GM19043 (cell line): ENCODE measurements at regions not wholly inside any gene's neighbourhood (a gene's known extent, or its start where the extent isn't known, plus 50 kb on each side); places are given as distances from the start of the nearest gene placed in this dataset.
"Not testable (repeated sequence)": the region's sequence is repeated elsewhere in the genome, so short reads cannot be mapped to it uniquely, and the experiment has no call there.

ENCODE experiments used
- ATAC-seq: cut with Tn5 transposase; IDR thresholded peaks from one replicate; pipeline ENCODE4 v1.9.1; 2021; ENCODE audit warnings: low read depth; ENCODE audit not compliant: unreplicated experiment

DNA sequence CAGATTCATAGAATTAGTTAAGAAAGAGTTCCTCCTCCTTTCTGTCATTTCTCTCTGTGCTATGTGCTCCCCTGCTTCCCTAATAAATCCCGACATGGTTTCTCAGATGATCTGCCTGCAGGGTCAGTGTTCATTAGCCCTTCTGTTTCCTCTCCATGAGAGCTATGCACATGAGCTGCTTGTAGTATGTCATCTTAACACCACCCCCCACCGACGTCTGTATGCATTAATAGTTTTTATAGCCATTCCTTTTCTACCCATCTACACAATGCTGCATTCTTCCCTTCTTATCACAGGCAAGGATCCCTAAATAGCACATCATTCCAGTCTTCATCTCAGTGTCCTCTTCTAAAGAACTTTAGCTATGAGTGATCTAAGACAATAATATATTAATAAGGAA, 809.1 kb downstream of the ANKRD7 start:
- no peak for ATAC-seq

DNA sequence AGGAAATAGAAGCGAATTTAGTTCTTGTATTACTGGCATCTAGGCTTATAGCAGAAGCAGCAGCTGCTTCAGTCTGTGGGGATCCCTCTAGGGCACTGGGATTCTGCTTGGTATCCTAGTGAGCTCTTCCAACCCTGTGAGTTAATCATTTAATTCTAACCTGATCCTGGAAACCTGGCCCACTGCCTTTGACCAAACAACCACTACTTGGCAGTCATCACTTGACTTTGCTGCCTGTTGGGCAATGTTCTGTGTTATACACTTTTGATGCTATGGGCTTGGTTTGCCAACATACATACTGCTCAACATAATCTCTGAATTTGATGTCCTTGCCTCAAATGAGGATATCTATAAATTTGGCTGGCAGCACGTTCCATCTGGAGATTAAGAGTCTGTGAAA, 813.4 kb downstream of the ANKRD7 start:
- ATAC-seq, result no peak

DNA sequence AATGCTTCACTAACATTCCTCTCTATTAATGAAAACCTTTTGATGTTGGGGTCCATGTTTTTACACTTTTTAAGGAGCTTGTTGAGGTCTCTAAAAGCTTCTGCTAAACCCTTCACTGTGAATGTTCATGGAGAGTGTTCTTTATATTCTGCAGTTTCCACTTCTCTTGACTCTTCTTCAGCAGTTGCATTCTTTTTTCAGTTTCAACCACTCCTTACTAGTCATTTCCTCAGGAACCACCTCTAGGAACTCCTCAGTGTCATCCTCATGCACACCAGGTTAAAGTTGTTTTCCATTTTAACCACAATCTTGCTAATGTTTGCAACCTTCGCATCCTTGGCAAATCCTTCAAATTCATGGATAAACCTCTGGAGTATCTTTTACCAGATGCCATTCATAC, 821.6 kb downstream of the ANKRD7 start:
- no peak for ATAC-seq

DNA sequence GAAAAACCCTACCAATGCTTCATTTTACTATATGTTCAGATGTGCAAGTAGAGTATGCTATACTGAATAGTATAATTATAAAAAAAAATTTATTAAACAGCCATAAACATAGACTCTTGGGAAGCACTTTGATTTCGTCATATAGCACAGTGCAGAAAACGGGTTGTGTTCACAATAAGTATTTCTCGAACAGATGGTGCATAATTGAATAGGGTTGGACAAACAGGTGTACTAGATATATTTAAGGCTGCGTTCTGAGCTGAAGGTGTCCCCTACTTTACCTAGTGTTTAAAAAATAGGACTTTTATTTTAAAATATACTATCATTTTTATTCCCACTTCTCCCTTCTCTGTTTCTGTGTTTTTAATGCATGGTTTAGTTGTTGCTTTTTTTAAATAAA, 841.5 kb downstream of the ANKRD7 start:
- no peak for ATAC-seq

DNA sequence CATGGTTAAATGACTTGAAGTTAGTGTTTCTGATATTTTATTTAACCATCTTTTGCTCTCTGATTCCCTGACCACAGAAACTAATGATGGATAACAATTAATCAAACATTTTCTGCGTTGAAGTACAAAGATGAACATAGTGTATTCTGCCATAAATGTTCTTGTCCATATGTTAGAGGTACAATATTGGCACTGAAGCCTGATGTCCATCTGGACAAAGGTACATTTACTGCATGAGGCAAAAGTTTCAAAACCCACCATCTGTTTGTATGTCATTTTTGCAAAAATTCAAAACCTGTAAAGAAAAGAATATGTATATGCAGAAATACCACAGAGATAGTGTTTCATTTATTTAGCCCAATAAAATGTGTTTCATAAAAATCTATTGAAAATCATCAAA, 861.5 kb downstream of the ANKRD7 start:
- no peak for ATAC-seq

DNA sequence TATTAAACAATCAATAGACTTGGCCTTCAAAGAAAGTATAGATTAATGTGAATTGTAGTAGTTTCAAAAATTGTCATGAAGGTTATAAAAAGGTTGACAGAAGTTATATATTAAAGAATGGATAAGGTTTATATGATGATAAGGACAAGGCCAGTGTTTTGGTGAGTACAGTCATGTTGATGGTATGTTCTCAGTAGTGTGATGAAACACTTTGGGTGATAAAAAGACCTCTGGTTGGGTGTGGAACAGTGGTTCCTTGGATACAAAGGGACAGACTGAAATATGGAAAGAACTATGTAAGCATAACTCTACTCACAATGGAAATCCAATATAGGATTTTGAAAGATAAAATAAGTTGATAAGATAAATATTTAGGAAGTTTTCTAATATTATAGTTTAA, 866.3 kb downstream of the ANKRD7 start:
- no peak for ATAC-seq

DNA sequence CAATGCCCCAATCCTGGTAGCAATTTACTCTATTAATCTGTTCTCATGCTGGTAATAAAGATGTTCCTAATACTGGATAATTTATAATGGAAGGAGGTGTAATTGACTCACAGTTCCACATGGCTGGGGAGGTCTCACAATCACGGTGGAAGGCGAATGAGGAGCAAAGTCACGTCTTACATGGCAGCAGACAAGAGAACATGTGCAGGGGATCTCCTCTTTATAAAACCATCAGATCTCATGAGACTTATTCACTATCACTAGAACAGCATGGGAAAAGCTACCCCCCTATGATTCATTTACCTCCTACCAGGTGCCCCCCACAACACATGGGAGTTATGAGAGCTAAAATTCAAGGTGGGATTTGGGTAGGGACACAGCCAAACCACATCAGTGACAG, 872.2 kb downstream of the ANKRD7 start:
- no peak for ATAC-seq

DNA sequence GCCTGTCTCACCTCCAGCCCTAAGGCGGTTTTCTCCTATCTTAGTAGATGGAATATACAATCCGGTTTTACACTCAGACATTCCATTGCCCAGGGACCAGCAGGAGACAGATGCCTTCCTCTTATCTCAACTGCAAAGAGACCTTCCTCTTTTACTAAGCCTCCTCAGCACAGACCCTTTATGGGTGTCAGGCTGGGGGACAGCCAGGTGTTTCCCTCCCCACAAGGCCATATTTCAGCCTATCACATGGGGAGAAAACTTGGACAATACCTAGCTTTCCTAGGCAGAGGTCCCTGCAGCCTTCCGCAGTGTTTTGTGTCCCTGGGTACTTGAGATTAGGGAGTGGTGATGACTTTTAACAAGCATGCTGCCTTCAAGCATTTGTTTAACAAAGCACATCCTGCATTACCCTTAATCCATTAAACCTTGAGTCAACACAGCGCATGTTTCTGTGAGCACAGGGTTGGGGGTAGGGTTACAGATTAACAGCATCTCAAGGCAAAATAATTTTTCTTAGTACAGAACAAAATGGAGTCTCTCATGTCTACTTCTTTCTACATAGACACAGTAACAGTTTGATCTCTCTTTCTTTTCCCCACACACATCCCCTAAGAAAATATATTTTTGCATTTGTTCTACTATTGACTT, 876.2 kb downstream of the ANKRD7 start:
- not testable (repeated sequence) for ATAC-seq

DNA sequence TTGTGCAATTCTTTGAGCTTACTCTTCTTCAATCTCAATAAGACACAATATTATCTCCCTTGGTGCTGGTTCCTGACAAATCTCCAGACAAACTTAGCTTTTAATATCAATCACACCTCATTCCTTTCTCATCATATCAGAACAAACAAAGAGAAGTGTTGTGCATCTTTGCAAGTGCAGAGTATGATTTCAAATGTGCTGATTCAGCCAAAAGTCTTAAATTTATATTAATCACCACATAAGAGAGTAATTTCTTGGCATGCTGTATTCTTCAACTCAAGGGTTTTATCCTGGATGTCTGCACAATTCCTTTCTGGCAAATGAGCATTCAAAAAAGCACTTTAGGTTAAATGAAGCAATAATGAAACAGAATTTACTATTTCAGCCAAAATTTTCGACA, 877.8 kb downstream of the ANKRD7 start:
- ATAC-seq, result no peak

DNA sequence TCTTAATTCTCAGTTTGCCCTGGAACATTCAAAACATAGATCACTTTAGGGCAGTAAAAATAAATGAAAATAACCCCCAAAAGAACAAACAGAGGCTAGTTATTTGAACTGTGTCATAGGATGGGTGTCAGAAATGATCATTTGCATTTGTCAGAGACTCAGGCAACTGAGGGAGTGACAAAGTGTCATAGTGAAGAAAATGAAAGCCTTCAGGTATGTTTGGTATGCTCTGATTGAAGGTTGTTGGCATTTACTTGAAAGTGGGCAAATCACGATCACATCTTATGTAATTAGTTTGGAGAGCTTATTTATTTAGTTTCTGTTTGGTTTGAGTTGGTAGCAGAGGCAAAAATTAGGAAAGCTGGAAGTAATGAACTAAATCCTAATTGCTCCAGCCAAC, 880.9 kb downstream of the ANKRD7 start:
- ATAC-seq, result no peak

DNA sequence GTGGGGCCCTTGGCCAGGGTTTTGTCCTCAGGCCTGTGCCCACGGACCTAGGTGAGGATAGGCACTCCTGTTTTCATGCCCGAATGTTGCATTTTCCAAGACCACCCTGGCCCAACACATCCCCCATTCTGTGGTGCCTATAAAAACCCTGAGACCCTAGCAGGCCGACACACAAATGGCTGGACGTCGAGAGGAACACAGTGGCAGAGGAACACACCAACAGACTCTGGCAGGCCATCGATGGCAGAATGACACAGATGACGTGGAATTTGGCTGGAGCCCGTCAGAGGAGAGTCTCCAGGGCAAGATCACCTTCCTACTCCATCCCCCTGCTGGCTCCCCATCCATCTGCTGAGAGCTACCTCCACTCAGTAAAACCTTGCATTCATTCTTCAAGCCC, 898.8 kb downstream of the ANKRD7 start:
- no peak for ATAC-seq

DNA sequence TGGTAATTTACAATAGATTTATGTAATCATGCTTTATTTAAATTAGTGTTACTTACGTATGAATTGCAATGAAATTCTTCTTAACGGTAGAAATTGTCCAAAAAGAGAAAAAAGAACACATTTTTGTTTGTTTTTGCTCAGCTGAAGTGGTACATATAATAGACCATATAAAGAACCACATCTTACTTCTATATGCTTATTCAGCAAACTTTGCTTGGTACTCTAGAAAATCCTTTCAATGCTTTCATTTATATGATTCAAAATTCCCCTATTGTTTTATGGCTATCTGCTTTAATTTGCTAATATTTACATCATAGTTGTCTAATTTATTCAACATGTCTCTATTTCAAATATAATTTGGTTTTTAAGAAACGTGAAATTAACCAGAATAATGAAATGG, 903.2 kb downstream of the ANKRD7 start:
- no peak for ATAC-seq

DNA sequence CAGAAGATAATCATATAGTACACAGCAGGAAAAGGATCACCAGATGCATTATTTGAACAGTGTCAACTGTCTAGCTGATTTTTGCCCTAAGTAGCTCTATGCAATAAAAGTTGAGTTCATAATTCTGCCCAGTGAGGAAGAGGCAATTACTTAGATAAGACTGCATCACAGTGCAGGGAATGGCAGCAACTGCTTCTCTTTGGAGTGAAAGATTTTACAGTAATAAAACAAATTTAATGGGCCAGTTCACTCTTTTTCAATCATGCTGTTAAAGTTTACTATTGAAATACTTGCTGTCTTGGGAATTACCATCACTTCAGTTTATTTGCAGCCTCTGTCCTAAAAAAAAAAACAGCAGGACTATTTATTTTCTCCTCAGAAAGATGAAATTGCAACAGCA, 907.9 kb downstream of the ANKRD7 start:
- no peak for ATAC-seq

DNA sequence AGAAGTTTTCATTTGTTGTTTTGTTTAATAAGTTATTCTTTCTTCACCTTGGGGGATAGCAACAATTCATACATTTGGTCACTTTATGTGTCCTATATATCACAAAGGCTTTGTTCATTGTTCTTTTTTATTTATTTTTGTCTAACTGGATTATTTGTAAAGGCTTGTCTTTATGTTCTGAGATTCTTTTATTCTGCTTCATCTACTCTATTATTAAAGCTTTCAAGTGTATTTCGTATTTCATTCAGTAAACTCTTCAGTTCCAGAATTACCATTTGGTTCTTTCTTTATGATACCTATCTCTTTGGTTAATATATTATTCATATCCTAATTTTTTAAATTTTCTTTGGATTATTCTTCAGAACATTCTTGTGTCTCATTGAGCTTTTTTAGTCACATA, 942.9 kb downstream of the ANKRD7 start:
- no peak for ATAC-seq

DNA sequence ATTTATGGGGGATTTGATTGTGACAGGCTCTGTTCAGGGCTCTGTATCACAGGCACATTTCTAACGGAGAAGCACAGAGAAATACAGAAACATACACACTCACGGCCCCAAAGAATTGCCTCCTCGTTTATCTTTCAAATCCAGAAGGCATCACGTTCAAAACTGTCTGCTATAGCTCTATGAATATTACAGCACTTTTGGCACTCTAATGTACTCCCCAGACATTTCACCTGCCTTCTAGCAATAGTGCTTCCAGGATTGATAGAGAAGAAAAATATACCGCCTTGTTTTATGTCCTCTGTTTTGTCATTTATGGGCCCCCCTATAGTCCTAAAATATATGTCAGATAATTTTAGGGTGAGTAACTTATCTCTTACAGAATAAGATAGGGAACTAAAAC, 947.5 kb downstream of the ANKRD7 start:
- no peak for ATAC-seq

DNA sequence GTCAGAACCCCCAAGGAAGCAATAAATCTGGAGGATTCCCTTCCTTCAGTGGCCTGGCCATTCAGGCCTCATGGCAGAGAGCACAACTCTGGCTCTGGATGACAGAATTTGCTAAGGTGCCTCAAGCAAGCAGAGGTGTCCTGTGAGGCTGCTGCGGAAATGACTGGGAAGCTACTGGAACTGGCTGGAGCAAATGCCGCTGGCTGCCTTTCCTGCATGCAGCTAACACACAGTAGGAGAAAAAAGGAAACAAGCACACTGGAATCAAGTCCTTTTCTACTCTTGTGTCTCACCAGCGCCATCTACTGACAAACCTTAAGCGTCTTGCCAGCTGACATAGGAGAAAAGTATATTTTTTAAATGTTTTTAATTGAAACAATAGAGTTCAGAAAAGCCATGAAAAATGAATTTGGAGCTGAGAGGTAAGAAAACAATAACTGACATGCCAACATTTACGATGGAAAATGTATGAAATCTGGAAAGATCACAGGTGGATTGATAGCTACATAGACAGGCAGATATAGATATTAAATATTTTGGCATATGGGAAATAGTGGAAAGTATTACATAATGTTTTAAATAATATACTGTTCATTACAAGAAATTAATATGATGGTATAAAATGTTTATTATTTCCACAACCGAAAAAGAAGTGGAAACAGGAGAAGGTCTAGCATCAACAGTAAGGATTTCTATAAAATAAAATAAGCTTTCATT, 951.6 kb downstream of the ANKRD7 start:
- ATAC-seq, result peak; percentile 71

DNA sequence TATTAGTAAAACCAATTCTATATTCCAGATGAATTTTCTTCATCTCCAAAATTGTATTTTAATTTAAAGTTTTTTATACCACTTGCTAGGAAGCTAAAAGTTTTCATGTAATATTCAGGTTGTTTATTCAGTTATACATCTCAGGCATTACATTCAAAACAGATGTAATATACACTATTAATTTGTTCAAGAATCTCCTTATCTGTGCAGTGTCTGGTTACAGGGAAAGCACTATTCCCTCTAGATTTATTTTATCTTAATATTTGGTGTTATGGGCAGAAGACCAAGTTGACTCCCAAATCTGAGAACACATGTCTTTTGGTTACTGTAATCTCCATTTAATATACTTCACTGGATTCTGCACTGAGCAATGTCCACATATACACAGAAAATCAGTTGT, 953.4 kb downstream of the ANKRD7 start:
- no peak for ATAC-seq

DNA sequence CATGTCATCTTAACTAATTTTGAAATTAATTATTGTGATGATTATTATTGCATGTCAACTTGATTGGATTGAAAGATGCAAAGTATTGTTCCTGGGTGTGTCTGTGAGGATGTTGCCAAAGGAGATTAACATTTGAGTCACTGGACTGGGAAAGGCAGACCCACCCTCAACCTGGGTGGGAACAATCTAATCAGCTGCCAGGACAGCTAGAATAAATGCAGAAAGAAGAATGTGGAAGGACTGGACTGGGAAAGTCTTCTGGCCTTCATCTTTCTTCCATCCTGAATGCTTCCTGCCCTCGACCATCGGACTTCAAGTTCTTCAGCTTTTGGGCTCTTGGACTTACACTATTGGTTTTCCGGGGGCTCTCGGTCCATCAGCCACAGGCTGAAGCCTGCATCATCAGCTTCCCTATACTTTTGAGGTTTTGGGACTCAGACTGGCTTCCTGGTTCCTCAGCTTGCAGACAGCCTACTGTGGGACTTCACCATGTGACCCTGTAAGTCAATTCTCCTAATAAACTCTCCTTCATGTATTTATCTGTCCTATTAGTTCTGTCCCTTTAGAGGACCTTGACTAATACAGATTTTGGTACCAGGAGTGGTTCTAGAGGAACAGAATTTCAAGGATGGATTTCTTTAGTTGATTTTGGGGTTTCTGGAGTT, 959.8 kb downstream of the ANKRD7 start:
- no peak for ATAC-seq

DNA sequence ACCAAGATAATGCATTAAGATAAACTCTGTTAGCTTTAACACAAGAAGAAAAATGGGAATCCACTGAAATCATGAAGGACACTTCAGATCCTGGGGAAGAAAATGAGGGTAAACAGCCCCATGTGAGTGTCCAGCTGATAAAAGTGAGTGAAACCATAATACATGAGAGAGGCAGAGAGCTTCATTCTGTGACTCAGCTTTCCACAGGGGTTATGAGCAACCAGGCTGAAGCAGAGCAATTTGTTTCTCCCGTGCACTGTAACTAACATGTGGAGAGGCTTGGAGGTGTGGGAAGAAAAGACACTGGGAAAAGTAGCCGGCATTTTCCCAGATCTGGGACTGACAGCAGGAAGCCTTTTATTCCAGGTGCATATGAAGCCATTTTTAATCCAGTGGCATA, 971.7 kb downstream of the ANKRD7 start:
- no peak for ATAC-seq

DNA sequence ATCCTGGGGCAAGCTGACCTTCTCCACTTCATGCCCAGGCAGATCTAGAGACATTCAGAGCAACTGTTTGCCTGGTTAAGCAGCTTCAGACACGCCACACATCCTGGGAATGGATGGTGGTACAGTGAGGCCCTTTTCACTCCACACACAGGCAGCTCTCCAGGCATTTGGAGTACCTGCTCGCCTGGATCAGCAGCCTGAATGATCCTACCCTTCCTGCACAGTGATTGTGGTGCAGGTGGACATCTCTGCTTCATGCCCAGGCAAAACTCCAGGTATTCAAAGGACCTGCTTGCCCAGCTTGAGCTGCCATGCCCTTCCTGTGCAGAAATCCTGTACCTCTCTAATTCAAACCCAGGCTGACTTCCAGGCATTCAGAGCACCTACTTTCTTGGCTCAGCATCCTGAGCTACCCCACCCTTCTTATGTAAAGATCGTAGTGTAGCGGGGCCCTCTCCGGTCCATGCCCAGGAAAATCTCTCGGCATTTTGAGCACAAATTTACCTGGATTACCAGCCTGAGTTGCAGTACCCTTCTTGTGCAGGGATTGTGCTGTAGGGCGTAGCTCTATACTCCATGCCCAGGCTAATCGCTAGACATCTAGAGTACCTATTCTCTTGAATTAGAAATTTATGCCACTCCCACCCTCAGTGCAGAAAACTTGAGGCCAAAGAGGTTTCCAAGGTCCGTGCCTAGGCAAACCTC, 972.8 kb downstream of the ANKRD7 start:
- no peak for ATAC-seq

DNA sequence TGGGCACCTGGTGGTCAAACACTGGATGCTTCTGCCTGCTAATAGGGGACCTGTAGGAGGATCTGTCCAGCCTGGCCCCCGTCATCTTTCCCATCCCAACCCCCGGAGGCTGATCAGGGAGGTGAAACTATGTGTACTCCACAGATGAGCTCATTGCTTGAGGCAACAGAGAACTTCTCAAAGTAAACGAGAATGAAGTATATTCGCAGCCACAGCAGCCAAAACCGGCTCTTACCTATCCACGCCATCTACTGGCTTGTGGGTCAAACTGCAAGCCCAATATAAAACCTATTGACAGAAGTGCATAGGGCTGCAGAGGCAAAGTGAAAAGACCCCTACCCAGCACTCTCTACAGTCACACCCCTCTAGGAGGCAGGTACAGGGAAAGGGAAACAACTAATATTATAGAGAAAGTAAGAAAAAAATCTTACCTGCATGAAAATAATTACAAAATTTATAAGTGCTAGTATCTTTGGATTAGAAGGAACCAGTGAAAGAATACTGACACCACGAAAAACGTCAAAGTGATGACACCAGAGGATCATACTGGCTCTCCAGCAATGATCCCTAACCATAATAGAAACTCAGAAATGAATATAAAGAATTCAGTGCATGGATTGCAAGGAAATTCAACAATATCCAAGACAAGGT, 973.5 kb downstream of the ANKRD7 start:
- peak; percentile 84 for ATAC-seq
